DND-41 (cell line): ENCODE measurements at regions not wholly inside any gene's neighbourhood (a gene's known extent, or its start where the extent isn't known, plus 50 kb on each side); places are given as distances from the start of the nearest gene placed in this dataset.

Experiments used
- ATAC-seq: fragments of 200-7000 bp; cut with Tn5 transposase; 3 replicates; pipeline ENCODE4 v1.9.1; 2021; ENCODE audit warnings: low read depth; ENCODE audit not compliant: insufficient read depth
- DNase-seq: peaks from one replicate; pipeline ENCODE4 v3.0.0-alpha.2; 2020
- H2AFZ ChIP-seq: 2 replicates; pipeline ENCODE4 v1.6.0; 2012; ENCODE audit warnings: low read depth, low read length
- H3K27ac ChIP-seq: 2 replicates; pipeline ENCODE4 v1.5.1; 2012; ENCODE audit warnings: low read length, inconsistent platforms
- H3K27me3 ChIP-seq: fragments of 200-600 bp; sonication (generic); 2 replicates; pipeline ENCODE4 v1.6.0; 2012; ENCODE audit warnings: low read length, mild to moderate bottlenecking, inconsistent platforms; ENCODE audit not compliant: insufficient read depth, poor library complexity
- H3K36me3 ChIP-seq: 2 replicates; pipeline ENCODE4 v1.5.1; 2012; ENCODE audit warnings: low read length, inconsistent platforms; ENCODE audit not compliant: insufficient read depth
- H3K4me1 ChIP-seq: 2 replicates; pipeline ENCODE4 v1.5.1; 2012; ENCODE audit warnings: mild to moderate bottlenecking, low read length; ENCODE audit not compliant: insufficient read depth
- H3K4me2 ChIP-seq: 2 replicates; pipeline ENCODE4 v1.6.0; 2012; ENCODE audit warnings: mild to moderate bottlenecking, moderate library complexity, low read length, inconsistent platforms; ENCODE audit not compliant: insufficient read depth
- H3K4me3 ChIP-seq, 2 experiments: fragments of 200-600 bp in 1 of 2; shearing (Covaris generic) in 1 of 2; 2 replicates each; pipeline ENCODE4 v1.5.1; 2012 to 2016; ENCODE audit warnings: inconsistent platforms in 2 of 2, low read length in 2 of 2, mild to moderate bottlenecking in 2 of 2, low read depth in 1 of 2, moderate library complexity in 1 of 2
- H3K79me2 ChIP-seq: 2 replicates; pipeline ENCODE4 v1.6.0; 2012; ENCODE audit warnings: low read length, inconsistent platforms; ENCODE audit not compliant: insufficient read depth
- H3K9ac ChIP-seq: 2 replicates; pipeline ENCODE4 v1.6.0; 2012; ENCODE audit warnings: low read depth, mild to moderate bottlenecking, inconsistent platforms, low read length, moderate library complexity
- H3K9me3 ChIP-seq: 2 replicates; pipeline ENCODE4 v1.5.1; 2012; ENCODE audit warnings: low read length, moderate library complexity, mild to moderate bottlenecking, inconsistent platforms; ENCODE audit not compliant: insufficient read depth, severe bottlenecking
- H4K20me1 ChIP-seq: 2 replicates; pipeline ENCODE4 v1.6.0; 2012; ENCODE audit warnings: low read length; ENCODE audit not compliant: insufficient read depth
- EZH2 ChIP-seq: IDR thresholded peaks from 3 replicates; pipeline ENCODE4 v1.6.1; 2012; ENCODE audit warnings: borderline replicate concordance, low read depth, mild to moderate bottlenecking, moderate library complexity, low read length, inconsistent platforms; ENCODE audit not compliant: severe bottlenecking
- TF ChIP-seq, protein P1 (sequence below): IDR thresholded peaks from 2 replicates; pipeline ENCODE4 v1.5.1; 2012; ENCODE audit warnings: borderline replicate concordance, low read length, moderate library complexity, mild to moderate bottlenecking; ENCODE audit not compliant: poor library complexity, severe bottlenecking; ENCODE audit errors: extremely low read depth

DNA sequence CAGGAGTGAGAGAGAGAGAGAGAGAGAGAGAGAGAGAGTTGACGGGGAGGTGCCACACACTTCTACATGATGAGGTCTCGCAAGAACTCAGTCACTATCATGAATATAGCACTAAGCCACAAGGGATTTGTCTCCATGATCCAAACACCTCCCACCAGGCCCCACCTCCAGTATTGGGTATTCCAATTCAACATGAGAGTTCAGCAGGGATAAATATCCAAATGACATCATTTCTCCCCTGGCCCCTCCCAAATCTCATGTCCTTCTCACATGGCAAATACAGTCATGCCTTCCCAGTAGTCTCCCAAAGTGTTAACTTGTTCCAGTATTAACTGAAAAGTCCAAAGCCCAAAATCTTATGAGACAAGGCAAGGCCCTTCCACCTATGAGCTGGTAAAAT is 330.7 kb downstream of the CDH26 start:
- Histone ChIP-seq H3K36me3 (peaks cover 100% of the 10 kb centered on the region), H3K4me2 (no peak overlapping the region), H3K9me3 (peaks cover 80% of the 10 kb centered on the region), H4K20me1 (no peaks in the 10 kb centered on the region), H3K9ac (no peak overlapping the region), H3K4me1 (peaks cover 31% of the 10 kb centered on the region), H2AFZ (no peak overlapping the region), H3K79me2 (peaks cover 92% of the 10 kb centered on the region), H3K27ac (no peak overlapping the region), H3K4me3 (no peak overlapping the region), H3K27me3 (no peaks in the 10 kb centered on the region)
- DNase-seq (no peak), ATAC-seq (no peak)
- no peak for TF ChIP-seq EZH2
- TF ChIP-seq, protein P1, sequence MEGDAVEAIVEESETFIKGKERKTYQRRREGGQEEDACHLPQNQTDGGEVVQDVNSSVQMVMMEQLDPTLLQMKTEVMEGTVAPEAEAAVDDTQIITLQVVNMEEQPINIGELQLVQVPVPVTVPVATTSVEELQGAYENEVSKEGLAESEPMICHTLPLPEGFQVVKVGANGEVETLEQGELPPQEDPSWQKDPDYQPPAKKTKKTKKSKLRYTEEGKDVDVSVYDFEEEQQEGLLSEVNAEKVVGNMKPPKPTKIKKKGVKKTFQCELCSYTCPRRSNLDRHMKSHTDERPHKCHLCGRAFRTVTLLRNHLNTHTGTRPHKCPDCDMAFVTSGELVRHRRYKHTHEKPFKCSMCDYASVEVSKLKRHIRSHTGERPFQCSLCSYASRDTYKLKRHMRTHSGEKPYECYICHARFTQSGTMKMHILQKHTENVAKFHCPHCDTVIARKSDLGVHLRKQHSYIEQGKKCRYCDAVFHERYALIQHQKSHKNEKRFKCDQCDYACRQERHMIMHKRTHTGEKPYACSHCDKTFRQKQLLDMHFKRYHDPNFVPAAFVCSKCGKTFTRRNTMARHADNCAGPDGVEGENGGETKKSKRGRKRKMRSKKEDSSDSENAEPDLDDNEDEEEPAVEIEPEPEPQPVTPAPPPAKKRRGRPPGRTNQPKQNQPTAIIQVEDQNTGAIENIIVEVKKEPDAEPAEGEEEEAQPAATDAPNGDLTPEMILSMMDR = no peak

DNA sequence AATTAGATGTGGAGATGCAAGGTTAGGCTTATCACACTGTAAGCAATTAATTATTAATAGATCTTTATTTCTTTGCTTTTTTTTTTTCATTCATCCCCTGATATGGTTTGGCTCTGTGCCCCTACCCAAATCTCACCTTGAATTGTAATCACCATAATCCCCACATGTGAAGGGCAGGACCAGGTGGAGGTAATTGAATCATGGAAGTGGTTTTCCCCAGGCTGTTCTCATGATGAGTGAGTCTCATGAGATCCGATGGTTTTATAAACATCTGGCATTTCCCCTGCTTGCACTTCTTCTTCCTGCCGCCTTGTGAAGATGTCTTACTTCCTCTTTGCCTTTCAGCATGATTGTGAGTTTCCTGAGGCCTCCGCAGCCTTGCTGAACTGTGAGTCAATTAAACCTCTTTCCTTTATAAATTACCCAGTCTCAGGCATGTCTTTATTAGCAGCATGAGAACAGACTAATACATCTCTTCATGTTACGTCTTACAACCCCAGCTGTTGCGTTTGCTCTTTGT is 333.8 kb downstream of the CDH26 start:
- H4K20me1 ChIP-seq = 0 out of 2 replicates have a peak, but pooled peaks cover 5% of the 10 kb centered on the region
- peaks cover 92% of the 10 kb centered on the region for H3K79me2 ChIP-seq
- peaks cover 89% of the 10 kb centered on the region for H3K36me3 ChIP-seq
- no peak overlapping the region for H3K4me2 ChIP-seq
- peaks cover 51% of the 10 kb centered on the region for H3K4me1 ChIP-seq
- no peak overlapping the region for H3K4me3 ChIP-seq
- peaks cover 49% of the 10 kb centered on the region for H3K9me3 ChIP-seq
- TF ChIP-seq, protein P1 = no peak
- no peak for TF ChIP-seq EZH2
- H2AFZ ChIP-seq = no peak overlapping the region
- H3K9ac ChIP-seq = no peak overlapping the region
- H3K27me3 ChIP-seq = no peaks in the 10 kb centered on the region
- peak overlapping the region; percentile 64 for H3K27ac ChIP-seq
- ATAC-seq (peak; percentile 18; the same call in 1 of the 3 replicates), DNase-seq (peak; percentile 37)

DNA sequence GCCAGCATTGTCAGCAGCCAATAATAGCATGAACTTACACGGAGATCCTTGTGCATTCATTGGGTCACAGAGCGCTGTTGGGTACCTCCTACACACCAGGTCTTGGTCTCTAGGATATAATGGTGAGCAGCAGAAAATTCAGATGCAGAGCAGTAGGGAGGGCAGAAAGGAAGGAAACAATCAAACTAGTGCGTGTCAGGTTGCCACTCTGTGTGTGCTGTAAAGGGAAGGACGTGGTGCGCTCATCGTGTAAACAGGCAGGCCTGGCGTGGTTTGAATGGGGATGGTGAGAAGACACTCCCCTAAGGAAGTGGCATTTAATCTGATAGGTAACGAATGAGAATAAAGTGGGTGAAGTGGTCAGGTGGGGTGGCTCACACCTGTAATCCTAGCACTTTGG is 336.4 kb downstream of the CDH26 start:
- Histone ChIP-seq H3K4me3 (no peak overlapping the region), H4K20me1 (peaks cover 18% of the 10 kb centered on the region), H3K27ac (peak overlapping the region; percentile 64), H3K27me3 (no peaks in the 10 kb centered on the region), H3K9ac (no peak overlapping the region), H3K9me3 (peaks cover 23% of the 10 kb centered on the region), H3K4me2 (no peak overlapping the region), H2AFZ (no peak overlapping the region), H3K36me3 (peaks cover 86% of the 10 kb centered on the region), H3K79me2 (peaks cover 92% of the 10 kb centered on the region), H3K4me1 (peaks cover 70% of the 10 kb centered on the region)
- DNase-seq (peak; percentile 60), ATAC-seq (peak; percentile 75)
- TF ChIP-seq, protein P1 = no peak
- no peak for TF ChIP-seq EZH2

DNA sequence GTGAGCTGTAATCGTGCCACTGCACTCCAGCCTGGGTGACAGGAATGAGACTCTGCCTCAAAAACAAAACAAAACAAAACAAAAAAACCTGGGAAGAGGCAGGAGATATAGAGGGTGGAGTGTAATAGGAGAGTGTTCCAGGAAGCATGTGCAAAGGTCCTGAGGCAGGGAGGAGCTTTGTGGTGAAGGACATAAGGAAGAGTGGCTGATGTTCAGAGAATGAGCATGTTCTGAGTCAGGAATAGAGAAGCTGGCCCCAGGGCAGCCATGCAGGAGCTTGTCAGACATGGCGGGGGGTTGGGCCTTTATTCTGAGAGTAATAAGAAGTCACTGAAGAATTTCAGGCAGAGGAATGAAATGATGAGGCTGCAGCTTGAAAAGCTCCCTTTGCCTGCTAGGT is 337.0 kb downstream of the CDH26 start:
- Histone ChIP-seq H2AFZ (no peak overlapping the region), H3K4me1 (peaks cover 74% of the 10 kb centered on the region), H4K20me1 (peaks cover 20% of the 10 kb centered on the region), H3K27ac (peak overlapping the region; percentile 64), H3K4me3 (no peak overlapping the region), H3K9me3 (peaks cover 18% of the 10 kb centered on the region), H3K27me3 (no peaks in the 10 kb centered on the region), H3K9ac (no peak overlapping the region), H3K4me2 (no peak overlapping the region), H3K79me2 (peaks cover 93% of the 10 kb centered on the region), H3K36me3 (peaks cover 85% of the 10 kb centered on the region)
- ATAC-seq (no peak), DNase-seq (no peak)
- TF ChIP-seq, protein P1 = no peak
- no peak for TF ChIP-seq EZH2
